NB4 (cell line): ENCODE measurements at regions not wholly inside any gene's neighbourhood (a gene's known extent, or its start where the extent isn't known, plus 50 kb on each side); places are given as distances from the start of the nearest gene placed in this dataset.

Source experiments
- MAX ChIP-seq: IDR thresholded peaks from 2 replicates; pipeline ENCODE4 v1.6.1; 2011; ENCODE audit warnings: low read depth, low read length
- POLR2A ChIP-seq: IDR thresholded peaks from 2 replicates; pipeline ENCODE4 v1.6.1; 2011; ENCODE audit warnings: mild to moderate bottlenecking; ENCODE audit not compliant: insufficient read length; ENCODE audit errors: extremely low read depth

GRCh38 chr11:15692739-15693138 is 578.0 kb downstream of the INSC start:
- TF ChIP-seq MAX: no peak
- no peak for TF ChIP-seq POLR2A
